A673 (cell line): ENCODE measurements at regions not wholly inside any gene's neighbourhood (a gene's known extent, or its start where the extent isn't known, plus 50 kb on each side); places are given as distances from the start of the nearest gene placed in this dataset.

Experiments
- CTCF ChIP-seq: fragments of 300-800, 200-600 bp; sonication (generic); conservative IDR thresholded peaks from 2 replicates; pipeline ENCODE4 v1.5.1; 2017; ENCODE audit warnings: low read depth, mild to moderate bottlenecking, antibody characterized with exemption, low read length, moderate library complexity, mixed read lengths
- EZH2 ChIP-seq: fragments of 200-600 bp; sonication (generic); IDR thresholded peaks from 2 replicates; pipeline ENCODE4 v1.6.1; 2017; ENCODE audit warnings: borderline replicate concordance, low read depth, mild to moderate bottlenecking, mixed read lengths, antibody characterized with exemption, low read length; ENCODE audit not compliant: poor library complexity, severe bottlenecking

GRCh38 chr5:42242210-42242609 is 181.0 kb upstream of the GHR start:
- TF ChIP-seq CTCF (no peak), EZH2 (no peak)
